ENCODE measurements at regions not wholly inside any gene's neighbourhood (a gene's known extent, or its start where the extent isn't known, plus 50 kb on each side); places are given as distances from the start of the nearest gene placed in this dataset.
A peak's percentile ranks its signal among the peaks of the same experiment; 100 is the strongest.

DNA sequence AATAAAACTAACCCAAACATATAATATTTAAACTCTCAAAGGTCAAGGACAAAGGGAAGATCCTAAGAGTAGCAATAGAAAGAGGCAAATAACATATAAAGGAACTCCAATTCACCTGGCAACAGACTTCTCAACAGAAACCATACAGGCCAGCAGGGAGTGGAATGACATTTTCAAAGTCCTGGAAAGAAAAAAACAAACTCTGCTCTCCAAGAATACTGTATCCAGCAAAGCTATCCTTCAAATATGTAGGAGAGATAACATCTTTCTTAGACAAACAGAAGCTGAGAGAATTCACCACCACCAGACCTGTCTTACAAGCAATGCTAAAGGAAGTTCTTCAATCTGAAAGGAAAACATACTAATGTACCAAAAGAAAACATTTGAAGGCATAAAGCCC, 51.5 kb upstream of the TMEM158 start:
- DNase-seq (ENCODE audit: low spot score): no peak

DNA sequence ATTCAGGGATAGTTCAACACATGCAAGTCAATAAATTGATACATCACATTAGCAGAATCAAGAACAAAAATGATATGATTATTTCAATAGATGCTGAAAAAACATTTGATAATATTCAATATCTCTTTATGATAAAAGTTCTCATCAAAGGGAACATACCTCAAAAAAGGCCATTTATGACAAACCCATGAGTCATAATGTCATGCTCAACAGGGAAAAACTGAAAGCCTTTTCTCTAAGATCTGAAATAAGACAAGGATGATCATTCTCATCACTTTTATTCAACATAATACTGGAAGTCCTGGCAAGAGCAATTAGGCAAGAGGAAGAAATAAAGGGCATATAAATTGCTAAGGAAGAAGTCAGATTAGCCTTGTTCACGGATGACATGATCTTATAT, 54.1 kb upstream of the TMEM158 start:
- peak; percentile 40 for DNase-seq (ENCODE audit: low spot score)

DNA sequence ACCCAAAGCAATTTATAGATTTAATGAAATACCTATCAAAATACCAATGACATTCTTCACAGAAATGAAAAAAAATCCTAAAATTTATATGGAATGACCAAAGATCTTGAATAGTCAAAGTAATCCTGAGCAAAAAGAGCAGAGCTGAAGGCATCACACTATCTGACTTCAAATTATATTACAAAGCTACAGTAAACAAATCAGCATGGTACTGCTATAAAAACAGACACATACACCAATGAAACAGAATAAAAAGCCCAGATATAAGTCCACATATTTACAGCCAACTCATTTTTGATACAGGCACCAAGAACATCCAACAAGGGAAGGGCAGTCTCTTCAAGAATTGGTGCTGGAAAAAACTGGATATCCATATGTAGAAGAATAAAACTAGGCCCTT, 54.9 kb upstream of the TMEM158 start:
- no peak for DNase-seq (ENCODE audit: low spot score)

DNA sequence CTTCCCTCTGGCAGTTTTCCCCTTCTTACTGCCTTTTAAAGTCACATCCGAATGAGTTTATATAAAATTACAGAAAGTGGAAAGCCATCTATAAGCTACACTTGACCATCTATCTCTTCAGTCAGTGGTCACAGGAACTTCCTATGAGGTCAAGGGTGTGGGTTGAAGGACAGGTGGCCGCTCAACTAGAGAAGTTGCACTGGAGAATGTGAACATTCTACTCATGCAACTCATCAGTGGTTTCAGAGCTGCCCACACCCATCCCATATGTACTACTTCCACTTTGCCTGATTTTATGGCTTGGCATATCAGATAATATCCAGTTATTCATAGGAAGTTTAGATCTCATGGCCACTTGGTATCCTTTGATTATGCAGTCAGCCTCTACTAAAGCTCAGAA, 57.4 kb upstream of the TMEM158 start:
- DNase-seq (ENCODE audit: low spot score): no peak

DNA sequence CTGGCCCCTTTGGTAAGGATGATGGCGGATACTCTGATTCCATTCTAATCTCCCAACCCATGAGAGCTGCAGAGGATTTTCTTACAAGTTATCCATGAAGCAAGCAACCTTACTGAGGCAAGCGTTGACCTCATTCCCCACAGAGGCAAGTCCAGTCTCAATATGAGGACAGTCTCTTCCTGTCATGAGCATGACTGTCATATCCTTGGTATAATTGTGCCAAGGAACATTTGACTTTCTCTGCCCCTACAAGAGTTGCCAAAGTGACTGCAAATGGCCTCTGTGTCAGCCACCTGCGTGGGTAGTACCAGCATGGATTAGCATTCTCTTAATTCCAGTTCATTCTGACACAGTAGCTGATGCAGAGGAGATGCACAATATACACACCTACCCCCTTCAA, 71.2 kb upstream of the TMEM158 start:
- no peak for DNase-seq (ENCODE audit: low spot score)

DNA sequence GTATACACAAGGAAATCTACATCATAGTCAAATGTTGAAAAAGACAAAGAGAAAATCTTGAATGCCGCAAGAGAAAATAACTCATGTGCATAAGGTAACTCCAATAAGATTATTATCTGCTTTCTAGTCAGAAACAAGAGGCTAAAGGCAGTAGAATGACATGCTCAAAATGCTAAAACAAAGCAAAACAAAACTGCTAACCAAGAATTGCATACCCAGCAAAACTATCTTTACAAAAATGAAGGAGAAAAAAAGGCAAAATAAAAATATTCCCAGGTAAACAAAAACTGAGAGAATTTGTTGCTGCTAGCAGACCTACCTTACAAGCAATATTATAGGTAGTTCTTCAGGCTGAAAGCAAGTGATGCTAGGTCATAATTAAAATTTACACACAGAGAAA, 76.4 kb upstream of the TMEM158 start:
- no peak for DNase-seq (ENCODE audit: low spot score)

DNA sequence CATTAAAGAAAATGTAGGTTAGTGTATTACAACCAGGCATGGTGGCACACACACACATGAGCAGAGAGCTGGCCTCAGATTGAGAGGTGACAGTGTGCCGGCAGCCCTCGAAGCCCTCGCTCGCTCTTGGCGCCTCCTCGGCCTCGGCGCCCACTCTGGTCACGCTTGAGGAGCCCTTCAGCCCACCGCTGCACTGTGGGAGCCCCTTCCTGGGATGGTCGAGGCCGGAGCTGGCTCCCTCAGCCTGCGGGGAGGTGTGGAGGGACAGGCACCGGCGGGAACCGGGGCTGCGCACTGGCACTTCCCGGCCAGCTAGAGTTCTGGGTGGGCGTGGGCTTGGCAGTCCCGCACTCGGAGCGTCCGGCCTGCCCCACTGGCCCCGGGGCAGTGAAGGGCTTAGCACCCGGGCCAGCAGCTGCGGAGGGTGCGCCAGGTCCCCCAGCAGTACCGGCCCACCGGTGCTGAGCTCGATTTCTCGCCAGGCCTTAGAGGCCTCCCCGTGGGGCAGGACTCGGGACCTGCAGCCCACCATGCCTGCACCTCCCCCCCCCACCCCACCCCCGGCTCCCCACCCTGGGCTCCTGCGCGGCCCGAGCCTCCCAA, 80.4 kb upstream of the TMEM158 start:
- no peak for DNase-seq (ENCODE audit: low spot score)

DNA sequence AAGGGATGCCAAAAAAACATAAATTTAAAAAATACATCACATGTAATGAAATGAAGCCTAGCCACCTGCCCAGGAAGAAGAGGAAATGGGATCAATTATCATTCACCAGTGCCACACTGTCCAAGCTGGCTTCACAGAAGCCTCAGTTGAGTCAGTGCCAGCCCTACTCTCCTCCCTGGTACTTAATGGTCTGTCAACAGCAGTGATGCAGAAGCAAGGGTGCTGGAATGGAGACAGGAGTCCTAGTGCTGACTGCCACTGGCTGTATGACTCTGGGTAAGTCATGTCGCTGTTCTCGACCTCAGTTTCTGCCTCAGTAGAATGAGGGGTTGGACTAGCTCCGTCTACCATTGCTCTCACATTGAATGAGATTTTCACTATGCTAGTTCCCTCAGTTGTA, 78.5 kb upstream of the LARS2 start:
- no peak for DNase-seq (ENCODE audit: low spot score)

DNA sequence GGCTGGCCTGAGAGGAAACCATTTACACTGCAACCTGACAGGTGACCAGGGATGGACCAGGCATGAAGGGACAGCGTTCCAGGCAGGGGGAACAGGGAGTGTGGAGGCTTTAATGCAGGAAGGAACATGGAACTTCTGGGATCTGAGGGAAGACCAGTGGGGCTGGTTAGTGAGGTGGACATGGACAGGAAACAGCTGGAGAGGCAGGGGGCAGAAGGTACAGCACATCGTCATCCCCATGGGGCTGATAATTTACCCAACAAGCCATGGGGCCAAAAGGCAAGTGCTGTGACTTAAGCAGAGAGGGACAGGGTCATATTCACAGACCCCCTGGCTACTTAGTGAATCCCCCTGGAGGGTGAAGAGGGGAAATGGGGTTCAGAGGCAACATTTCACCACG, 77.0 kb upstream of the LARS2 start:
- no peak for DNase-seq (ENCODE audit: low spot score)

DNA sequence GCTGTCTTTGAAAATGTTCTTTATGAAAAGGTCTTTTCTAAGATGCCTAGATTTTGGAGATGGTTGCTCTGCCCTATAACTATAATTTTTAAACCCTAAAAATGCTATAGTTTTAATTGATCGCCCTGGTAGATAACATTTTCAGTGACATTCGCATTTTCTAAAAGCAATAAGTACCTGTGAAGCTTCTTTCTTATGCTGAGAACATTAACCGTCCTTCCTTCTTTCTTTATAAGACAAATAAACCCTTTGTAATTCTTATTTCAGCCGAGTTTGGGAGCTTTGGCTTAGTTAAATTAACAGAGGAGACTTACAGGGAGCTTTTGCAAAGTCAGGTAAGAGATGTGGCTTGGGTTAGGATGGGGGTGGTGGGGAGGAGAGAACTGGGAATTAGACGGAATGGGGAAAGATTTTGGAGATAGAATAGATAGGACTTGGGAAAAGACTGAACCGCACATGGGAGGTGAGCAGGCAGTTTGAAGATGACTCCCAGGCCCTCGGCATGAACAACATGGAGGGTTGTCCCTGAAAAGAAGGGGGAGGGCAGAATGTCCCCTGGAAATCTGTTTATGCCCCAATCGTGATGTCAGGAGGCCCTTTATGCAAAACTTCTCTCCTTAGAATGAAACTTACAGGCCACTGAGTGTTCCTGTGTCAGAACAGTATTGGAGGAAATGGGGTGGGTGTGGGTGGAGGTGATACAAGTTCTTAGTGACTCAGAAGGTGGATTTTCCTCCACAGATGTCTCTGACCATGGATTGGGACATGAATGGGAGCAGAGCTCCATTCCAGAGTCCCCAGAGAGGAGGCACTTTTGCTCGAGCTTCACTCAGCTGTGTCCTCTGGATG, 76.2 kb upstream of the LARS2 start:
- no peak for DNase-seq (ENCODE audit: low spot score)

DNA sequence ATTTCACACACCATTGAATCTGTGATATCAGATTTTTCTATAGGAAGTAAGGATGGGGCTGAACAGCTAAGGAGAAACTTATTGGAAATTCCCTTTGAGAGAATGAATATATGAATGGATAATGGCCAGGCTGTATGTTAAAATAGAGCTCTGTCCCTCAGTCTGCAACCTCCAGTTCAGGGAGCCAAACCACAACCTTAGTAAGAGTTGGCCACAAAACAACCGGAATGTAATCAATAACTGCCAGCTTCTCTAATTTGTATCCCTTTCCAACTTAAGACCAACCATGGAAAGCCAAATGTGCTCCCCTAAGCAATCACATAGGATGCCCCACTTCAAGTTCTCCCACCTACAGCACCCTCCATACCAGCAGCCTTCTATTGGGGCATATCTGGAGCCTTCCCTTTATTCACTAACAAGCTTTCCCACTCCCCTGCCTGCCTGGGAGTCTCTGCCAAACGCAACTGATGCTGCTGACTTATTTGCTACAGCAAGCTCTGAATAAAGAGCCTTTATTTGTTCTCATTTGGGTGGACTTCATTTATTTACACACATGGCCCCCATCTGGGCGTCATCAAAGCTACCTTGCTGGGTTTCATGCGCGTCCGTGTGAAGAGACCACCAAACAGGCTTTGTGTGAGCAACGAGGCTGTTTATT, 75.4 kb upstream of the LARS2 start:
- DNase-seq (ENCODE audit: low spot score): no peak

DNA sequence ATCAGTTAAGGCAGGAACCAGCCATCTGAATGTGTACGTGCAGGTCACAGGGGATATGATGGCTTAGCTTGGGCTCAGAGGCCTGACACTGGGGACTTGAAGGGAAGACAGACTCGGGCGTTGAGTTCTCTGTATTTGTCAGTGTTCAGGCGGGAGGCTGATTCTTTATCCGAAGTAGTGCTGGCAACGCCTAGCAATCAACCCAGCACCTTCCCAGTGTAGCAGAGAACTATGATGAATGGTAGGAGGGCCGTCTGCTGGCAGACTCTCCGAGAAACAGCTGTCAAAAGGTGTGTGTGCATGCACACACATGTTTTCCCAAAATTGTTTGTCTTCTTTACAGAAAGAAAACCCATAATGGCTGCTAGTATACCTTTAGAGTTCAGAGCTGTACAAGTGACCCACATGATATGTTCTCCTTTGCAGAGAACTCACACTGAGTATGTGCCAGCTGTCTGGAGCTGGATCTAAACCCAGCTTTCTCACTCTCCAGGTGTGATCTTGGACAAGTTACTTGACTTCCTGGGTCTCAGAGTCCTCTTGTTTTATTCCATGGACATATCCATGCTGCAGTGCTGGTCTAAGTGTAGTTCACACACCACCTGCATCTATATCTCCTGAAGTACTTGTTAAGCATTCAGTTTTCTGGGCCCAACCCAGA, 74.5 kb upstream of the LARS2 start:
- no peak for DNase-seq (ENCODE audit: low spot score)

DNA sequence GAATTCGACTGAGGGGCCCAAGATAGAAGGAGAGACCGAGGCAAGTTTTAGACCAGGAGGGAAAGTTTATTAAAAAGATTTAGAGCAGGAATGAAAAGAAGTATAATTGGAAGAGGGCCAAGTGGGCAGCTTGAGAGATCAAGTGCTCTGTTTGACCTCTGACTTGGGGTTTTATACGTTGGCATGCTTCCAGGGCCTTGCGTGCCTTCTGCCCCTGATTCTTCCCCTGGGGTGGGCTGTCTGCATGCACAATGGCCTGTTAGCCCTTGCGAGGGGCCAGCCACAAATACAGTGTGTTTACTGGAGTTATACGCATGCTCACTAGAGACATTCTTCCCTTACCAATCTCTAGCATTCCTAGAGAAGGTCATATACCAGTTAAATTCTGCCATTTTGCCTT, 70.7 kb upstream of the LARS2 start:
- DNase-seq (ENCODE audit: low spot score): no peak

DNA sequence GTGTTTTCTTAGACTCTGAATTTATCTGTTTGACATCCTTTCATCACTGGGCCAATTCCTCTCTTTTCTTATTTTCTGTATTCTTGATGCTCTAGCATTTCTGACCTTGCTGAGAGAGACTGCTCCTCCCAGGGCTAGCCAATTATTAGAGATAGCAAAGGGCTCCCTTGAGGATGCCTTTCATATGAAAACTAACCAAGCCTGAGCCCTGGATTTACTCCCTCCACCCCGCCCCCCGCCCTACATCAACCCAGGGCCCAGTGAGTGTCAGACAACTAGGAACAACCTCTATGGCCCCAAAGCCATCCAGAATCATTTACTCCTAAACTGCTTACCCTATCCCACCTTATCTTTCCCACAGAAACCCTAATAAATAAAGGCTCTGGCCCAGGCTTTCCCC, 69.7 kb upstream of the LARS2 start:
- no peak for DNase-seq (ENCODE audit: low spot score)

DNA sequence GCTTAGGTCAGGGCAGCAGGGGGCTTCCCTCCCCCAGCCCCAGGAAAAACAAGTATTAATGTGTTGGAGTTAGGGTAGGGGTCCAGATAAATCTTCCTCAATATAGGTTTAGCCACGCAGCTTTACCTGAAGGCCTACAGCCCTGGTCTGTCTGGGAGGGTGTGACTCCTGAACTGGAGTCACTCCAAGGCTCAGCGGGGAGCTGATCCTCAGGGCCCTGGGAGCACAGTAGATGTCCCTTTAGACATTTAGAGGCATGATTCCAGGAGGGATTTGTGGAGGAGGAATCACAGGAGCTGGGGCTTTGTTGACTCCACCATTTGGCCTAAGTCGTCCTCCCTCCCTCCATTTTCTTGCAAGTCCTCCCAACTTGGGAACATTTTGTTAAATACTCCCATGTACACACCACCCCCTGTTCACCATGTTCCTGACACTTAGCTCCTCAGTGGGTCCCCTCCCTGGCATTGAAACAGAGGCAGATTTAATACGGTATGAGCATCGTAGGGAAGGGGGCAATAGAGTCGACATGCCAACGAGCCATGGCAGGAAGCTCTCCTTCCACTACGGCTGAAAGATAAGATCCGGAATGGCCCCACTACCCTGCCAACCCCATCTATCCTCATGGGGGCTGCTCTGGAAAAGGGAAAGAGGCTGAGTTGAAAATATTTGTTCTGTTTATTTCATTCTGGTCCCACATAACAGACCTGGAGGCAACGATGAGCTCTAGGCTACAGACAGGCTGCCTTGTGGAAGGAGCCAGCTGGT, 69.0 kb upstream of the LARS2 start:
- no peak for DNase-seq (ENCODE audit: low spot score)

DNA sequence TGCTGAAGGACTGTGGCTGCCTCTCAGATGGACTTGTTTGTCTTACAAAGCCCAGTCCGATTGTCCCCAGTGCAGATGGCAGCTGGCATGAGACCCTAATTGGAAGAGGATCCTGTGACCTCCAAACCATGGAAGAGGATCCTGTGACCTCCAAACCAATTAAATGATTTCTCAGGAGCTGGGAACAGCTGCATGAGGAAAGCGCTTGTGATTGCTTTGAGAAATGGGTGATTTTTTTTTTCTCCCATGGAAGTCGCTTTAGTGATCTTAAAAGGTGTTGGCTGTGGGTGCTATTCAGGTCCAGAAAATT, 68.4 kb upstream of the LARS2 start:
- no peak for DNase-seq (ENCODE audit: low spot score)

DNA sequence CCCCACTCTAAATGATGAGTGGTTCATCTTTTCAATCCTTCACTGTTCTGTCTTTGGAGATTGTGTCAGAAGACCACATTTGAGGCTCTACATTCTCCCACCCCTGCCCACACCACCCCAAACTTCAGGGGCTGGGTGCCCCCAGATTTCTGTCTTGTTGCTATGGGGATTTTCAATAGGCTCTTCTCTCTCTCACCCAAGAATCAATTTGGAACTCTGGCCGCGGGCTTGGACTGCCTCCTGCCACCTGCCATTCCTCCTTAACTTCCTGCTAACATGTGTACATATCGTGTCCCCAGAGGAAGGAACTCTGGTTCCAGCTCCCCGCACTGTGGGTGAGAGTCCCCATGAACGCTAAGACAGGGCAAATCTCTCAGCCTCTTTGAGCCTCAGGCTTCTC, 67.4 kb upstream of the LARS2 start:
- no peak for DNase-seq (ENCODE audit: low spot score)

DNA sequence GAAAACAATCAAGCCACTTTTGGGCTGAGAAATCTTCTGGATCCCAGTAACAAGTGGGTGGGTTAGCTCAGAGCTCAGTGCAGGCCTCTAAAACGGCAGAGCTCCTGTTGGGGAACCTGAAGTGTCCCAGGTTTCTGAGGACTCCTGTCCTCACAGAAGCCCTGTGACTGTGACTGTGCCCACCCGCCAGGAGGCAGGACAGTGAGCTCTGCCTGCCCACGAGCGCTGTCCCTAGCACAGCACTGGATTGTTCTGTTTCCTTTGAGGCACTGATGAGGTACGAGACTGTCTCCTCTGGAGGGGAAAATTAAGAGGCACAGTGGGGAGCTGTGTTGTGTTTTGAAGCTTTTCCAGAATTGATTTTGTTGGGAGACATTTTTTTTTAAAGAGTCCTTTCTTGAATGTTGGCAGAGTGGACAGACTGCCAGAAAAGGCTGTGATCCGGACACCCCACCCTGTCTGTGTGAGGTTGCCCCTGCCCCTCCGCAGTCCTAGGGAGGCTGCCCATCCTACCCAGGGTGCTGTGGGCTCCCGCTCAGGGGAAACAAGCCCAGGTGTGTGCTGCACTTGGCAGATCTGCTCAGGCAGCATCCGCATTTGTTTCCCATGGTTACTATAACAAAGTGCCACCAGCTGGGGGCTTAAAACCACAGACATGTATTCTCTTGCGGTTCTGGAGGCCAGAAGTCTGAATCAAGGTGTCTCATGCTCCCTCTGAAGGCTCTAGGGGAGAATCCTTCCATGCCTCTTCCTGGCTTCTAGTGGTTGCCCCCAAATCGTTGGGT, 66.6 kb upstream of the LARS2 start:
- no peak for DNase-seq (ENCODE audit: low spot score)

DNA sequence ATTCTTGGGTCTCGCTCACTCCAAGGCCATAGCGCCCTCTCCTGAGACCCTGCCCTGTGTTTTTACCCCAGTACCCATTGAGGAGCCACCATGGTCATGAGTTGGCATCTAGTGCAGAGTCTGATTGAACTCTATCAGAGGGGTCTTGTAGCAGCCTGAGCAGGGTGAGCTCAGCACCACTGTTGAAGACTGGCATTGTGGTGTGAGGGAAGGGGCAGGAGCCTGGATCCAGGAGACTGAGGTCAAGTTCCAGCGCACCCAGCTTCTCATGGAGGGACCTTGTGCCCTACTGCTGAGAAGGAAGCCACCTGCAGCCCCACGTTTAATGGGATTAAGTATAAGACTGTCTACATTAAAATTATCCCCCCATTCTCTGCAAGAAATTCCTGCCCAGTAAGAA, 65.8 kb upstream of the LARS2 start:
- DNase-seq (ENCODE audit: low spot score): no peak

DNA sequence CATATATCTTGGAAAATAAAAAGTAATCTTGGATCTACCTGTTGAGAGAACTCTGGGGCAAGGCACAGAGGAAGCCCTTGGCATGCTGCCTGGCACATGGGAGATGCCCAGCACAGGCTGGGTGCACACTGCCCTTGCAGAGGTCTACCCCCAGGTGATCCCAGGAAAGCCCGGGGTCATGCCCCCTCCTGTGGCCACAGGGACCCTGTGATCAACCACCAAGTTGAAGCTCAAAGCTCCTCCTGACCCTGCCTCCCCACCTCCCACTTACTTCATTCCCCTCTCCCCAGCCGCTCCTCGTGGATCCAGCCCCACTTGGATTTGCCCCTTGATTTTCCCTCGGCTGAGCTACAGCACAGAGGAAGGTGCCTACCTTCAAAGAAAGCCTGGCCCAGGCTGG, 62.7 kb upstream of the LARS2 start:
- DNase-seq (ENCODE audit: low spot score): no peak

DNA sequence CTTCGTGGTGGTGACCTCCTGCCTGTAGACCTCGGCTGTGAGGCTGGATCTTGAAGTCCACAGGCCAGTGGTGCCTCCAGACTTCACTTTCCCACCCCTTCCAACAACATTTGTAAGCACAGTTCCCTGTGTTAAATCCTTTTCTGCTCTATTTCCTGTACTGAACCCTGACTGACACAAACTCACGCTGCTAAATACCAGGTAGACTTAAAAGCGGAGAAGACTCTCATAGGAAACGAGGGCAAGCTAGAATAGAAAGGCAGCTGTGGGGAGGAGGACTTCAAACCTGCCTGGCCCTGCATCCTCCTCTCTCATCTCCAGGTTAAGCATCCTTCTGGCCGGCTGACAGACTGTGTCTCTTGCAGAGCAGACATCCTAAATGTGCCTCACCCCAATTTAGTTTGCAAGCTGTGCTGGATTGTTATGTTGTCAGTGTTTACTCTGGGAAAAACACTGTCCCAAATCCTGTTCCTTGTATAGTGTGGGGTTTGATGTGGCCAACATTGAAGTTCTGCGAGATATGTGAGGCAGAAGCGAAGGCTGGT, 58.5 kb upstream of the LARS2 start:
- no peak for DNase-seq (ENCODE audit: low spot score)

Measured in COLO829 (cell line).